ENCODE measurements at regions not wholly inside any gene's neighbourhood (a gene's known extent, or its start where the extent isn't known, plus 50 kb on each side); places are given as distances from the start of the nearest gene placed in this dataset.

GRCh38 chr9:14500705-14501104, 186.8 kb upstream of the NFIB start:
- Histone ChIP-seq H3K79me2 (ENCODE audit: insufficient read depth, low read depth) (no peaks in the 10 kb centered on the region), H3K36me3 (ENCODE audit: insufficient read depth) (no peaks in the 10 kb centered on the region), H3K27me3 (ENCODE audit: insufficient read depth, low read depth) (no peaks in the 10 kb centered on the region), H3K27ac (no peak overlapping the region), H3K9ac (no peak overlapping the region), H4K20me1 (ENCODE audit: insufficient read depth) (no peaks in the 10 kb centered on the region), H2AFZ (ENCODE audit: low read depth) (no peak overlapping the region), H3K4me2 (no peak overlapping the region), H3K4me3 (IDR thresholded peaks at IDR 0.05; ENCODE audit: insufficient read depth, low read depth, low read length) (no peak overlapping the region), H3K4me1 (ENCODE audit: low read depth, poor library complexity, severe bottlenecking) (no peaks in the 10 kb centered on the region)
- no peak for TF ChIP-seq CTCF (conservative IDR thresholded peaks at IDR 0.05; ENCODE audit: low read depth, low read length)

GRCh38 chr9:14499976-14500375, 186.0 kb upstream of the NFIB start:
- Histone ChIP-seq H3K4me3 (IDR thresholded peaks at IDR 0.05; ENCODE audit: insufficient read depth, low read depth, low read length) (no peak overlapping the region), H3K79me2 (ENCODE audit: insufficient read depth, low read depth) (no peaks in the 10 kb centered on the region), H3K4me1 (ENCODE audit: low read depth, poor library complexity, severe bottlenecking) (no peaks in the 10 kb centered on the region), H3K27ac (no peak overlapping the region), H4K20me1 (ENCODE audit: insufficient read depth) (no peaks in the 10 kb centered on the region), H3K36me3 (ENCODE audit: insufficient read depth) (no peaks in the 10 kb centered on the region), H3K4me2 (no peak overlapping the region), H3K9ac (no peak overlapping the region), H3K27me3 (ENCODE audit: insufficient read depth, low read depth) (no peaks in the 10 kb centered on the region), H2AFZ (ENCODE audit: low read depth) (no peak overlapping the region)
- no peak for TF ChIP-seq CTCF (conservative IDR thresholded peaks at IDR 0.05; ENCODE audit: low read depth, low read length)

DNA sequence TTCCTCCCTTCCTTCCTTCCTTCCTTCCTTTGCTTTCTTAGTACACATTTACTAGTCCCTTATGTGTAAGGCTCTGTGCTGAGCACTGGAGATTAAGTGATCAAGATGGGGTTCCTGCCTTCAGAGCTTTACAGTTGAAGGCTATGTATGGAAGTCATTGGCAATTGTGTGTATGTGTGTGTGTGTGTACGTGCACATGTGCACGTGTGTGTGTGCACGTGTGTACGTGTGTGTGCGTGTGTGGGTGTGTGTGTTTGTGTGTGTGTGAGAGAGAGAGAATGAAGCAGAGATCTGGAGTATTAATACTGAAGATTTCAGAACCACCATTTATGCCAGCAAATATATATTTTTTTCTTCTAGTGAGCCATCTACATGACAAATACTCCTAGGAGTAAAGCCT, 184.9 kb upstream of the NFIB start:
- H3K27ac ChIP-seq = no peak overlapping the region
- no peak overlapping the region for H3K9ac ChIP-seq
- H4K20me1 ChIP-seq (ENCODE audit: insufficient read depth) = no peaks in the 10 kb centered on the region
- TF ChIP-seq CTCF (conservative IDR thresholded peaks at IDR 0.05; ENCODE audit: low read depth, low read length) = no peak
- H3K4me2 ChIP-seq = no peak overlapping the region
- no peak overlapping the region for H2AFZ ChIP-seq (ENCODE audit: low read depth)
- no peaks in the 10 kb centered on the region for H3K27me3 ChIP-seq (ENCODE audit: insufficient read depth, low read depth)
- H3K36me3 ChIP-seq (ENCODE audit: insufficient read depth) = no peaks in the 10 kb centered on the region
- H3K4me1 ChIP-seq (ENCODE audit: low read depth, poor library complexity, severe bottlenecking) = no peaks in the 10 kb centered on the region
- no peak overlapping the region for H3K4me3 ChIP-seq (IDR thresholded peaks at IDR 0.05; ENCODE audit: insufficient read depth, low read depth, low read length)
- no peaks in the 10 kb centered on the region for H3K79me2 ChIP-seq (ENCODE audit: insufficient read depth, low read depth)

- TF ChIP-seq CTCF (conservative IDR thresholded peaks at IDR 0.05; ENCODE audit: low read depth, low read length) = no peak
- H3K36me3 ChIP-seq (ENCODE audit: insufficient read depth) = no peaks in the 10 kb centered on the region
- H3K4me1 ChIP-seq (ENCODE audit: low read depth, poor library complexity, severe bottlenecking) = no peaks in the 10 kb centered on the region
- no peak overlapping the region for H3K4me2 ChIP-seq
- H3K27ac ChIP-seq = no peak overlapping the region
- no peak overlapping the region for H3K9ac ChIP-seq
- H2AFZ ChIP-seq (ENCODE audit: low read depth) = no peak overlapping the region
- H3K79me2 ChIP-seq (ENCODE audit: insufficient read depth, low read depth) = no peaks in the 10 kb centered on the region
- no peaks in the 10 kb centered on the region for H3K27me3 ChIP-seq (ENCODE audit: insufficient read depth, low read depth)
- no peak overlapping the region for H3K4me3 ChIP-seq (IDR thresholded peaks at IDR 0.05; ENCODE audit: insufficient read depth, low read depth, low read length)
- H4K20me1 ChIP-seq (ENCODE audit: insufficient read depth) = no peaks in the 10 kb centered on the region
Observed at GRCh38 chr9:14497476-14497875, 183.5 kb upstream of the NFIB start.
